ENCODE measurements at regions not wholly inside any gene's neighbourhood (a gene's known extent, or its start where the extent isn't known, plus 50 kb on each side); places are given as distances from the start of the nearest gene placed in this dataset.

DNA sequence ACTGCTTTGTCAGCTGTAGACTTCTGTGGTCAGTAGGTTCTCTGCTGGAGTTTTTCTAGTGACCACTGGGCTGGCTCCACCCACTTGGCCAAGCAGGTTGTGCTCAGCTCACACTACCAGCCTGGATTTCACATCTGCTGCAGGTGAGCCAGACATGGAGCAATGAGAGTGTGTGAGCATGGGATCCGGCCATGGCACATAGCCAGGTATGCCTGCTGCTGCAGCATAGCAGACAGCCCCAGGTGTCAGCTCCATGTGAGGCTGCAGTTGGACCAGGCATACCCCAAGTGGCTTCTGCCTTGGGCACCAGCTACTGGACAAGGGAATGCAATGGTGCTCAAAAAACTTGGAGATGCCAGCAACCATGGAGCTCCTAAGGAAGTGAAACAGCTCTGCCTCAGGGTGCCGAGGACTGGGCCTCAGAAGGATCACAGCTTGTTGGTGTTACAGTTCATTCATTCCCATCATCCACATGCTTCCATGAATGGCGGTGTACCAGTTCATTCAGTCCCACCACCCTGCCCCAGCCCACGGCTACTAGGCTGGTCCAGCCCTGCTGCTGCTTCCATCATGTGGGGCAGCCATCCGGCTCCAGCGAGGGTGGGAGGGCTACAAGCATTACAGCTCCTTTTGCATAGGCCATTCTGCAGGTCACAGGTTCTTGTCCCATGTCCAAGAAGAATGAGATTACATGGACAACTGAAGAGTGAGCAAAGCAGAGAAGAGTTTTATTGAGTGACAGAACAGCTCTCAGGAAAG is 389.1 kb upstream of the PCDH7 start:
- TF ChIP-seq, protein P1, sequence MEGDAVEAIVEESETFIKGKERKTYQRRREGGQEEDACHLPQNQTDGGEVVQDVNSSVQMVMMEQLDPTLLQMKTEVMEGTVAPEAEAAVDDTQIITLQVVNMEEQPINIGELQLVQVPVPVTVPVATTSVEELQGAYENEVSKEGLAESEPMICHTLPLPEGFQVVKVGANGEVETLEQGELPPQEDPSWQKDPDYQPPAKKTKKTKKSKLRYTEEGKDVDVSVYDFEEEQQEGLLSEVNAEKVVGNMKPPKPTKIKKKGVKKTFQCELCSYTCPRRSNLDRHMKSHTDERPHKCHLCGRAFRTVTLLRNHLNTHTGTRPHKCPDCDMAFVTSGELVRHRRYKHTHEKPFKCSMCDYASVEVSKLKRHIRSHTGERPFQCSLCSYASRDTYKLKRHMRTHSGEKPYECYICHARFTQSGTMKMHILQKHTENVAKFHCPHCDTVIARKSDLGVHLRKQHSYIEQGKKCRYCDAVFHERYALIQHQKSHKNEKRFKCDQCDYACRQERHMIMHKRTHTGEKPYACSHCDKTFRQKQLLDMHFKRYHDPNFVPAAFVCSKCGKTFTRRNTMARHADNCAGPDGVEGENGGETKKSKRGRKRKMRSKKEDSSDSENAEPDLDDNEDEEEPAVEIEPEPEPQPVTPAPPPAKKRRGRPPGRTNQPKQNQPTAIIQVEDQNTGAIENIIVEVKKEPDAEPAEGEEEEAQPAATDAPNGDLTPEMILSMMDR (IDR thresholded peaks at IDR 0.05) = no peak
- TF ChIP-seq POLR2A (IDR thresholded peaks at IDR 0.05) = no peak
- no peak for TF ChIP-seq POLR2AphosphoS5 (IDR thresholded peaks at IDR 0.05)
- TF ChIP-seq EP300 (IDR thresholded peaks at IDR 0.05) = no peak
